RWPE2 (cell line): ENCODE measurements at regions not wholly inside any gene's neighbourhood (a gene's known extent, or its start where the extent isn't known, plus 50 kb on each side); places are given as distances from the start of the nearest gene placed in this dataset.

Source experiments
- ATAC-seq: fragments of 200-7000 bp; cut with Tn5 transposase; 3 replicates; pipeline ENCODE4 v1.9.1; 2021; ENCODE audit warnings: low read depth
- DNase-seq: peaks from one replicate; pipeline ENCODE4 v3.0.0-alpha.2; 2020; ENCODE audit warnings: low spot score
- H3K27ac ChIP-seq: fragments of 450-650 bp; 2 replicates; pipeline ENCODE4 v1.5.1; 2017; ENCODE audit warnings: mild to moderate bottlenecking; ENCODE audit not compliant: poor library complexity, severe bottlenecking
- H3K27me3 ChIP-seq: fragments of 250-450 bp; sonication (Bioruptor Pico); 2 replicates; pipeline ENCODE4 v1.5.1; 2021; ENCODE audit warnings: mild to moderate bottlenecking, moderate library complexity; ENCODE audit not compliant: insufficient read depth, poor library complexity, severe bottlenecking
- H3K36me3 ChIP-seq: fragments of 250-450 bp; sonication (Bioruptor Pico); 2 replicates; pipeline ENCODE4 v1.5.1; 2020; ENCODE audit warnings: low read depth, mild to moderate bottlenecking, moderate library complexity
- H3K4me1 ChIP-seq: fragments of 250-450 bp; sonication (Bioruptor Pico); 2 replicates; pipeline ENCODE4 v1.5.1; 2021; ENCODE audit warnings: mild to moderate bottlenecking, moderate library complexity; ENCODE audit not compliant: insufficient read depth, poor library complexity, severe bottlenecking
- H3K4me3 ChIP-seq: fragments of 250-450 bp; sonication (Bioruptor Pico); 2 replicates; pipeline ENCODE4 v1.5.1; 2021; ENCODE audit warnings: mild to moderate bottlenecking, moderate library complexity; ENCODE audit not compliant: severe bottlenecking
- H3K9me3 ChIP-seq: fragments of 250-450 bp; sonication (Bioruptor Pico); 2 replicates; pipeline ENCODE4 v1.5.1; 2021; ENCODE audit warnings: mild to moderate bottlenecking, moderate library complexity; ENCODE audit not compliant: severe bottlenecking
- TF ChIP-seq, protein P1 (sequence below): fragments of 450-650 bp; IDR thresholded peaks from one replicate; pipeline ENCODE4 v1.5.1; 2017; ENCODE audit warnings: mild to moderate bottlenecking, moderate library complexity; ENCODE audit not compliant: poor library complexity, severe bottlenecking

DNA sequence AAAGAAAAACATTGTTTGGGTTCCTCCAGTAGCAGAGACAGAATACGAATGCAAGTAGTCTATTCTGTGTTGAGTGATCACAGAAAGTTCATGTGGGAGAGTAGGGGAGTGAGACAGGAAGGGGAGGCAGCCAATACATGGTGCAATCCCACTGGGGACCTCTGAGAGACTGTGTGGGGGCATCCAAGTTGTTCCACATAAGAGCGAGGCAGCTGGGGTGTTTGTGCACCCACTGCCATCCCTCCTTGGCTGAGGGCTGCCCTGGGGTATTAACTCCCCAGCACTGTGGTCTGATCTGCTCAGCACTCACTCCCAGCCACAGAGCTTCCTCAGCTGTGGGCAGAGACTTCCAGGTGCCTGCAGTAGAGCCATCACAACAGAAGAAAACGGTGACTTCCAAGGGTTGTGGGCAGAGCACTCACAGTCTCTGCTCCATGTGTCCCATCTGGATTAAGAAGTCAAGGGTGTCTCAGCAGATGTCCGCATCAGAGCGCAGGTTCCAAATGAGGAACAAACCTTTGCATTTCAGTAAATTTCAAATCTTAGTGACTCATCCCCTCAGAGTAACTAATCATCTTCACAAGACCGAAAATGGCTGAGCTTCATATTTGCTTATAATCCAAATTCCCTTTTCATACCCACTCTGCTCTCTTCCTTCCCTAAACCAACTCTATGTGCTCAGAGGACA is 101.9 kb upstream of the NAA20 start:
- DNase-seq, result no peak
- TF ChIP-seq, protein P1, sequence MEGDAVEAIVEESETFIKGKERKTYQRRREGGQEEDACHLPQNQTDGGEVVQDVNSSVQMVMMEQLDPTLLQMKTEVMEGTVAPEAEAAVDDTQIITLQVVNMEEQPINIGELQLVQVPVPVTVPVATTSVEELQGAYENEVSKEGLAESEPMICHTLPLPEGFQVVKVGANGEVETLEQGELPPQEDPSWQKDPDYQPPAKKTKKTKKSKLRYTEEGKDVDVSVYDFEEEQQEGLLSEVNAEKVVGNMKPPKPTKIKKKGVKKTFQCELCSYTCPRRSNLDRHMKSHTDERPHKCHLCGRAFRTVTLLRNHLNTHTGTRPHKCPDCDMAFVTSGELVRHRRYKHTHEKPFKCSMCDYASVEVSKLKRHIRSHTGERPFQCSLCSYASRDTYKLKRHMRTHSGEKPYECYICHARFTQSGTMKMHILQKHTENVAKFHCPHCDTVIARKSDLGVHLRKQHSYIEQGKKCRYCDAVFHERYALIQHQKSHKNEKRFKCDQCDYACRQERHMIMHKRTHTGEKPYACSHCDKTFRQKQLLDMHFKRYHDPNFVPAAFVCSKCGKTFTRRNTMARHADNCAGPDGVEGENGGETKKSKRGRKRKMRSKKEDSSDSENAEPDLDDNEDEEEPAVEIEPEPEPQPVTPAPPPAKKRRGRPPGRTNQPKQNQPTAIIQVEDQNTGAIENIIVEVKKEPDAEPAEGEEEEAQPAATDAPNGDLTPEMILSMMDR, result no peak
- Histone ChIP-seq H3K36me3 (no peaks in the 10 kb centered on the region), H3K27ac (peak overlapping the region; percentile 73), H3K4me3 (no peak overlapping the region), H3K27me3 (no peaks in the 10 kb centered on the region), H3K9me3 (no peaks in the 10 kb centered on the region), H3K4me1 (peaks cover 24% of the 10 kb centered on the region)
- no peak for ATAC-seq

DNA sequence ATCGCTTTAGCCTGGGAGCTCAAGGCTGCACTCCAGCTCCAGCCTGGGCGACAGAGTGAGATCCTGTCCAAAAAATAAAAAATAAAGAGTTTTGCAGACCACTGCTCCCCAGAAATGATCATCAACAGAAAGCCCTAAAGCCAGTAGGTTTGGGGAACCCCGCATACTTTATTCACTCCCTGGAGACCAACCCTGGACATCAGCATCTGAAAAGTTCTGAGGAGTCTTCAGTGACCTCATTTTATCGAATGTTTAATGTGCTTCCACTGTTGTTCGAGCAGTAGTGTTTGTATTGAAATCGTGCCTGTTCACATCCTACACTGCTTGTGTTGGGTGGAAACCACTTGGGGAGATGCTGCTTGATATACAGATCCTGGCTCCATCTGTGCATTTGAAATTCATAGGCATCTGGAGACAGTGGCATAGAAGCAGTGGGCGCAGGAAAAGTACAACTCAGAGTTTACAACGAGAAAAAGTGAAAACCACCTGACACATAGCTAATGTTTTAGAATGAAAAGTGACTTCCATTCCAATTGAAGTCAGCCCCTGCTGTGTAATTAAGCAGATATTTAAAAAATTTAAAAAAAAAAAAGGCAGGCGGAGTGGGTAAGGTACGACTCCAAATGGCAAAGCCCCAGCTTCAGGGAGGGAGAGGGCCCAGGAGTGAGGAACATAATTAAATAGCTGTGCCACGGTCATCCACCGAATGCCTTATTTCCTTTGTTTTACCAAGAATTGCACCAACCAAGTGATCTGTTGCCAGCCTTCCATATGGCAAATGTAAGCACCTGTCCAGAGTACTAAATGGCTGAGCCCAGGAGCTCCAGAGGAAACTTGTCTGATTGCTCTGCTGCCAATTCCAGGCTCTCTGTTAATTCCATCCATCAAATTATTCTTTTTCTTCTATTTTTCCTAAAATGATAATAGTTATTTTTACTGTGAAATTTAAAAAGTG is 100.4 kb upstream of the NAA20 start:
- ATAC-seq (no peak), DNase-seq (no peak)
- TF ChIP-seq, protein P1, result no peak
- Histone ChIP-seq H3K36me3 (no peaks in the 10 kb centered on the region), H3K9me3 (no peaks in the 10 kb centered on the region), H3K4me3 (no peak overlapping the region), H3K27ac (no peak overlapping the region), H3K27me3 (no peaks in the 10 kb centered on the region), H3K4me1 (peaks cover 24% of the 10 kb centered on the region)

DNA sequence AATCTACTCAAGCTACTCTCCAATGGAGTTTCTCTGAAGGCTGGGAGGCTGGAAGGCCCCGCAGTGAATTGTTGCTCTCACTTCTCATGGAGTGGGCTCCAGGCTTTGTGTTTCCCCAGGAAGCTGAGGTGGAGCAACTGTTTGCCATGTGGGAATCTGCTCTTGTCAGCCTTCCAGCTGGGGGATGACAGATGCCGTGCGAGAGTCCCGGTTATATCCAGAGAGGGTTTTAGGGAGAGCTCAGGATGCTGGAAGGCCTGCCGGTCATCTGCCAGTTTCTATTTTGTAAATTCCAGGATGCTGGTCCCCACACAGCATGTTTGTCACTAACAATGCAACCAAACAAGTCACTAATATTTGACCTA is 98.2 kb upstream of the NAA20 start:
- Histone ChIP-seq H3K27ac (no peak overlapping the region), H3K4me1 (peaks cover 15% of the 10 kb centered on the region), H3K4me3 (no peak overlapping the region), H3K9me3 (no peaks in the 10 kb centered on the region), H3K27me3 (no peaks in the 10 kb centered on the region), H3K36me3 (no peaks in the 10 kb centered on the region)
- ATAC-seq (no peak), DNase-seq (no peak)
- TF ChIP-seq, protein P1, result no peak

DNA sequence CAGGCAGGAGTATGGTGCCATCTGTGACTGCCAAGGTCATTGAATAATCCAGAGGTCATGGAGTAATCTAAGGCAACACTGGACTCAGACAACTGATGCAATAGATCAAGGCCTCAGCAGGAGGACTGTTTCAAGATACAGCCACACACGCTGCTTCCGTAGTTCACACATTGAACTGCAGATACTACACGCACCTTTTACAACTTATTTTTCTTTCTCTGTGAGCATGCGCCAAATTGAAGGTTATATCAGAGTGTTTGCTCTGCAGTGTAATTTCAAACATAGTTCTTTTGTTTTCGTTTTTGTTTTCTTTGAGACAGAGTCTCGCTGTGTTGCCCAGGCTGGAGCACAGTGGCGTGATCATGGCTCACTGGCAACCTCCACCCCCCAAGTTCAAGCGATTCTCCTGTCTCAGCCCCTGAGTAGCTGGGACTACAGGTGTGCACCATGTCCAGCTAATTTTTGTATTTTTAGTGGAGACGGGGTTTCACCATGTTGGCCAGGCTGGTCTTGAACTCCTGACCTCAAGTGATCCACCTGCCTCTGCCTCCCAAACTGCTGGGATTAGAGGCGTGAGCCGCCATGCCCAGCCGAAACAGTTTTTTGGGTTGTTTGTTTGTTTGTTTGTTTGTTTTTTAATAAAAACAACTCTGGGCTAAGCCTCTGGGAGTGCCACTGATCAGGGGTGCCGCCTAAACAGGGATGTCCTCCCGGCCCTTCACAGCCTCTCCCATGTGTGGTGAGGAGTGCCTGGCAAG is 96.6 kb upstream of the NAA20 start:
- H3K36me3 ChIP-seq, result no peaks in the 10 kb centered on the region
- no peak overlapping the region for H3K4me3 ChIP-seq
- no peaks in the 10 kb centered on the region for H3K27me3 ChIP-seq
- TF ChIP-seq, protein P1, result no peak
- ATAC-seq (no peak), DNase-seq (no peak)
- no peak overlapping the region for H3K27ac ChIP-seq
- no peaks in the 10 kb centered on the region for H3K9me3 ChIP-seq
- H3K4me1 ChIP-seq, result no peaks in the 10 kb centered on the region
